GM12878 (cell line): ENCODE measurements at regions not wholly inside any gene's neighbourhood (a gene's known extent, or its start where the extent isn't known, plus 50 kb on each side); places are given as distances from the start of the nearest gene placed in this dataset.

Source experiments
- CBX5 ChIP-seq: sonication (generic); IDR thresholded peaks from 2 replicates; pipeline ENCODE4 v1.6.1; 2016; ENCODE audit warnings: low read depth, moderate library complexity, mild to moderate bottlenecking, inconsistent platforms
- ETV6 ChIP-seq, 2 experiments: fragments of 450-650 bp in 1 of 2; IDR thresholded peaks in 1 of 2; conservative IDR thresholded peaks in 1 of 2; 2 replicates each; pipeline ENCODE4 v1.6.1; 2014; ENCODE audit warnings: antibody characterized with exemption in 1 of 2, borderline replicate concordance in 1 of 2, low read depth in 1 of 2, mild to moderate bottlenecking in 1 of 2, moderate library complexity in 1 of 2
- POLR2A ChIP-seq: IDR thresholded peaks from 2 replicates; pipeline ENCODE4 v1.6.1; 2011; ENCODE audit warnings: low read depth, mild to moderate bottlenecking, low read length
- POLR2AphosphoS5 ChIP-seq: IDR thresholded peaks from 2 replicates; pipeline ENCODE4 v1.6.1; 2011; ENCODE audit warnings: mild to moderate bottlenecking, low read length, inconsistent platforms
- YY1 ChIP-seq: IDR thresholded peaks from 2 replicates; pipeline ENCODE4 v1.6.1; 2011; ENCODE audit warnings: low read depth, mild to moderate bottlenecking, low read length
- TF ChIP-seq, protein P1 (sequence below): IDR thresholded peaks from 2 replicates; pipeline ENCODE4 v1.6.1; 2011; ENCODE audit warnings: low read depth, low read length, improper control_type of control experiment, borderline replicate concordance
- TF ChIP-seq, protein P2 (sequence below), 3 experiments: IDR thresholded peaks in 2 of 3; conservative IDR thresholded peaks in 1 of 3; 2 replicates each; pipeline ENCODE4 v1.5.1; 2011; ENCODE audit warnings: low read depth in 3 of 3, low read length in 3 of 3, mild to moderate bottlenecking in 3 of 3, control low read depth in 2 of 3, moderate library complexity in 2 of 3, inconsistent platforms in 1 of 3, mixed read lengths in 1 of 3; ENCODE audit not compliant: control insufficient read depth in 2 of 3, insufficient read depth in 1 of 3; ENCODE audit errors: extremely low read depth in 1 of 3
- TF ChIP-seq, protein P3 (sequence below): fragments of 450-650 bp; formaldehyde crosslinking; IDR thresholded peaks from 2 replicates; pipeline ENCODE4 v1.4.0; 2022; ENCODE audit warnings: mild to moderate bottlenecking, moderate library complexity

GRCh38 chr6:139920027-139920775 is 545.8 kb upstream of the CITED2 start:
- TF ChIP-seq YY1 (no peak), CBX5 (no peak), ETV6 (conservative IDR thresholded peaks at IDR 0.05 in 1 of 2, IDR thresholded peaks at IDR 0.05 in 1 of 2; ENCODE audit: borderline replicate concordance in 1 of 2, low read depth in 1 of 2) (no peak), POLR2AphosphoS5 (no peak), POLR2A (no peak)
- TF ChIP-seq, protein P1, sequence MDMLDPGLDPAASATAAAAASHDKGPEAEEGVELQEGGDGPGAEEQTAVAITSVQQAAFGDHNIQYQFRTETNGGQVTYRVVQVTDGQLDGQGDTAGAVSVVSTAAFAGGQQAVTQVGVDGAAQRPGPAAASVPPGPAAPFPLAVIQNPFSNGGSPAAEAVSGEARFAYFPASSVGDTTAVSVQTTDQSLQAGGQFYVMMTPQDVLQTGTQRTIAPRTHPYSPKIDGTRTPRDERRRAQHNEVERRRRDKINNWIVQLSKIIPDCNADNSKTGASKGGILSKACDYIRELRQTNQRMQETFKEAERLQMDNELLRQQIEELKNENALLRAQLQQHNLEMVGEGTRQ: no peak
- TF ChIP-seq, protein P2, sequence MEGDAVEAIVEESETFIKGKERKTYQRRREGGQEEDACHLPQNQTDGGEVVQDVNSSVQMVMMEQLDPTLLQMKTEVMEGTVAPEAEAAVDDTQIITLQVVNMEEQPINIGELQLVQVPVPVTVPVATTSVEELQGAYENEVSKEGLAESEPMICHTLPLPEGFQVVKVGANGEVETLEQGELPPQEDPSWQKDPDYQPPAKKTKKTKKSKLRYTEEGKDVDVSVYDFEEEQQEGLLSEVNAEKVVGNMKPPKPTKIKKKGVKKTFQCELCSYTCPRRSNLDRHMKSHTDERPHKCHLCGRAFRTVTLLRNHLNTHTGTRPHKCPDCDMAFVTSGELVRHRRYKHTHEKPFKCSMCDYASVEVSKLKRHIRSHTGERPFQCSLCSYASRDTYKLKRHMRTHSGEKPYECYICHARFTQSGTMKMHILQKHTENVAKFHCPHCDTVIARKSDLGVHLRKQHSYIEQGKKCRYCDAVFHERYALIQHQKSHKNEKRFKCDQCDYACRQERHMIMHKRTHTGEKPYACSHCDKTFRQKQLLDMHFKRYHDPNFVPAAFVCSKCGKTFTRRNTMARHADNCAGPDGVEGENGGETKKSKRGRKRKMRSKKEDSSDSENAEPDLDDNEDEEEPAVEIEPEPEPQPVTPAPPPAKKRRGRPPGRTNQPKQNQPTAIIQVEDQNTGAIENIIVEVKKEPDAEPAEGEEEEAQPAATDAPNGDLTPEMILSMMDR (IDR thresholded peaks at IDR 0.05 in 2 of 3, conservative IDR thresholded peaks at IDR 0.05 in 1 of 3; ENCODE audit: control insufficient read depth in 2 of 3, extremely low read depth in 1 of 3, insufficient read depth in 1 of 3, low read depth in 3 of 3, low read length in 3 of 3): no peak
- TF ChIP-seq, protein P3, sequence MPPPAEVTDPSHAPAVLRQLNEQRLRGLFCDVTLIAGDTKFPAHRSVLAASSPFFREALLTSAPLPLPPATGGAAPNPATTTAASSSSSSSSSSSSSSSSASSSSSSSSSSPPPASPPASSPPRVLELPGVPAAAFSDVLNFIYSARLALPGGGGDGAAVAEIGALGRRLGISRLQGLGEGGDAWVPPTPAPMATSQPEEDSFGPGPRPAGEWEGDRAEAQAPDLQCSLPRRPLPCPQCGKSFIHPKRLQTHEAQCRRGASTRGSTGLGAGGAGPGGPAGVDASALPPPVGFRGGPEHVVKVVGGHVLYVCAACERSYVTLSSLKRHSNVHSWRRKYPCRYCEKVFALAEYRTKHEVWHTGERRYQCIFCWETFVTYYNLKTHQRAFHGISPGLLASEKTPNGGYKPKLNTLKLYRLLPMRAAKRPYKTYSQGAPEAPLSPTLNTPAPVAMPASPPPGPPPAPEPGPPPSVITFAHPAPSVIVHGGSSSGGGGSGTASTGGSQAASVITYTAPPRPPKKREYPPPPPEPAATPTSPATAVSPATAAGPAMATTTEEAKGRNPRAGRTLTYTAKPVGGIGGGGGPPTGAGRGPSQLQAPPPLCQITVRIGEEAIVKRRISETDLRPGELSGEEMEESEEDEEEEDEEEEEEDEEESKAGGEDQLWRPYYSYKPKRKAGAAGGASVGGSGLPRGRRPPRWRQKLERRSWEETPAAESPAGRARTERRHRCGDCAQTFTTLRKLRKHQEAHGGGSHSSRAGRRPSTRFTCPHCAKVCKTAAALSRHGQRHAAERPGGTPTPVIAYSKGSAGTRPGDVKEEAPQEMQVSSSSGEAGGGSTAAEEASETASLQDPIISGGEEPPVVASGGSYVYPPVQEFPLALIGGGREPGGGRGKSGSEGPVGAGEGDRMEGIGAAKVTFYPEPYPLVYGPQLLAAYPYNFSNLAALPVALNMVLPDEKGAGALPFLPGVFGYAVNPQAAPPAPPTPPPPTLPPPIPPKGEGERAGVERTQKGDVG (CRISPR knock-in tag): no peak
